Skin of body (tissue), 1 donor: ENCODE measurements at regions not wholly inside any gene's neighbourhood (a gene's known extent, or its start where the extent isn't known, plus 50 kb on each side); places are given as distances from the start of the nearest gene placed in this dataset.
"Not testable (repeated sequence)": the region's sequence is repeated elsewhere in the genome, so short reads cannot be mapped to it uniquely, and the experiment has no call there.

Experiments
- DNase-seq: peaks from one replicate; lab custom pipeline; 2025; lab: John Stamatoyannopoulos, UW

DNA sequence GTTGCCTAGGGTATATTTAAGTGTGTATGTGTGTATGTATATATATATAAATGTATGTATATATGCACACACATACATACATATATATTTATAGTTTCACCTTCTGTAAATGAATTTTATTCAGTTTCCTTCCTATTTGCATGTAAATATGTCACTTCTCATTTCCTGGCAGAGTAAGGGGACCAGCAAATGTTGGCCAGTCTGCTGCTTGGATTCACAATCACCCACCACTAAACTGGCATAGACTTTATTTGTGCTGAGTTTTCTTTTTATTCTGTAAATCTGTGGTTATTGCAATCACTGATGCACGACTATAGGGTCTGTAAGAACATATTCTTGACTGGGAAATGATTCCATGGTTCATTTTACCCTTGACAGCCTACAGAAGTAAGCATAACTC lies 640.4 kb upstream of the FAM98A start:
- no peak for DNase-seq

DNA sequence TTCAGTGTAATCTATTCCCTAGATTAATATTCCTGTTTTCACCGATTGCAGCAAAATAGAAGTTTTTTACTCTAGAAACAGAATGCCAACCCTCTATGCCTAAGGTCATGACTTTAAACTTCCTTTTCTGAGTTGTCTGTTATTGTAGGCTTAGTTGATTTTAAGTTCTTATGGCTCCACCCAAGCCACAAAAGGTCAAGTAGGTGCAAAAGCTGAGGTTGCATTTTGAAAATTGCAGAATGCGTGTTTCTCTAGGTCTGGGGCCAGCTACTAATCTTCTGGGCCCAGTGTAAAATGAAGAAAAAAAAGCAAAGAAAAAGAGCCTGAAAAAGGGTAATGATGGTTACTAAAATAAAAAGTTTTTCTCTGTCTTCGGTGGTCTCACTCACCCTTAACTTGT lies 635.7 kb upstream of the FAM98A start:
- DNase-seq = no peak

GRCh38 chr2:34229998-34230397 lies 630.9 kb upstream of the FAM98A start:
- DNase-seq = no peak

GRCh38 chr2:34215174-34215573 lies 616.1 kb upstream of the FAM98A start:
- no peak for DNase-seq

- not testable (repeated sequence) for DNase-seq
Observed at GRCh38 chr2:34210382-34210781, 611.3 kb upstream of the FAM98A start.

GRCh38 chr2:34204560-34204959 lies 605.5 kb upstream of the FAM98A start:
- DNase-seq = no peak

GRCh38 chr2:34201099-34201498 lies 602.0 kb upstream of the FAM98A start:
- DNase-seq = no peak

GRCh38 chr2:34199971-34200370 lies 600.9 kb upstream of the FAM98A start:
- DNase-seq = no peak

DNA sequence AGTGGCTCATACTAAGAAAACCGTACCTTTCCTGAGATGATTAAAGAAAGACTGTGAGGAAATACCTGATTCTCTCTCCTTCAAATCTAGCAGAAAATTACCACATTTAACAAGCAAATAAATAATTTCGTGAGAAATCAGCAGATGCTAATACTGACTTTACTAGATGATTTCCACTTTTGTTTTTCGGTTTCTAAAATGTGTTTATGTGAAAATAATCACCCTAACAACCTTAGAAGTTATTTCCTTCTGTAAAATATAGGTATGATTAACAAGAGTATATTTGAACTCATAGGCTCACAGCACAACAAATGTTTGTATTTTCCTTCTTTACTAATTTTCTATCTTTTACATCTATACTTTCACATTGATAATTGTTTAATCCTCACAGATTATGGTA lies 594.1 kb upstream of the FAM98A start:
- no peak for DNase-seq

DNA sequence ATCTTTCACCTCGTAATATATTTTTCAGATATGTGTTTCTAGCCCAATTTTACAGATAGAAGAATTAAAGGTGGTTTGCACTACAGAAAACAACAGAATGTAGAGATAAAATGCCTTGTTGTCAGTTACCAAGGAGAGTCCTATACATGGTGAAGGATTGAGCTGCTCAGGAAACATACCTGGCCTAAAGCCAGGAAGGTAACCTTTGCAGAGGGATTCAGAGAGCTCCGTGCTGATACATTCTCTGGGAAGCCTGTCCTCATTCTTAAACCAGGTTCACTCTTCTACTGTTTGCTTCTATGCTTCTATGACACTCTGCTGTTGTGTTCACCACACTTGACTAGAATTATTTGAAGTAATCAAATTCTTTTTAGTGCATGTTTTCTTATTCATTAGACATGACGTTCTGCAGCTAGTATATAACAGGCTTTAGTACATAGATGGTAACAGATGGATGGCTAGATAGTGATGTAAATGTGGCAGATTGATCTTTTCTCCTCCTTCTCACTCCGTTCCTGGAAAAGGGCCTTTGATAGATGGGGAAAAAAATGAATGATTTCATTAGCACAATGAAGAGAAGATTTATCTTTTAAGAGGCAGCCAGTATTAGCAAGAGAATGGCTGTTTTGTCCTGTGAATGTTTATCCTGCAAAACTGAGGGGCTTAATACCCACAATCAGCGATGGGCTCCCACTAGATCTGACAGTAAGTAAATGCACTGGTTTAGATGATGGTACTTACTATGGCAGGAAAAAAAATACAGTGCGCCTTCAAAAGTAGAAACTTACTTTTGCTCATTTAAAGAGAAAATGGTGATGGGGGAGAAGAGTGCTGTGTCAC lies 589.6 kb upstream of the FAM98A start:
- DNase-seq = no peak

- no peak for DNase-seq
Observed at GRCh38 chr2:34179511-34179910, 580.4 kb upstream of the FAM98A start.

GRCh38 chr2:34178482-34178881 lies 579.4 kb upstream of the FAM98A start:
- DNase-seq = no peak

DNA sequence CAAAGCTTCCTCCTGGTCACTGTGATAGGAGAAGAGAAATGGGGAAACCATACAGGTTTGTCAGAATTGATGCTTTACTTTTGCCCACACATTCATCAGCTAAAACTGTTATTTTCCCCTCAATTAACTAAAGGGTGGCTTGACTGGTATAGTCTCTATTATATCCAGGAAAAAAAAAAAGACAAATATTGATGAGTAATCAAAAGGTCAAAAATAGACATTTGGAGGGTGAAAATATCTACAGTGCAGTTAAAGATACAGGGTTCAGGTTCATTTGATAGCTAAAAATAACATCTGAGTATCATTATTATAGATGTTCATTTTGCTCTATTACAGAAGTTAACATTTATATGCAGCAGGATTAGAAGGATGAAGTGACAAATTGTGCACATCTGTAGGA lies 577.6 kb upstream of the FAM98A start:
- no peak for DNase-seq

DNA sequence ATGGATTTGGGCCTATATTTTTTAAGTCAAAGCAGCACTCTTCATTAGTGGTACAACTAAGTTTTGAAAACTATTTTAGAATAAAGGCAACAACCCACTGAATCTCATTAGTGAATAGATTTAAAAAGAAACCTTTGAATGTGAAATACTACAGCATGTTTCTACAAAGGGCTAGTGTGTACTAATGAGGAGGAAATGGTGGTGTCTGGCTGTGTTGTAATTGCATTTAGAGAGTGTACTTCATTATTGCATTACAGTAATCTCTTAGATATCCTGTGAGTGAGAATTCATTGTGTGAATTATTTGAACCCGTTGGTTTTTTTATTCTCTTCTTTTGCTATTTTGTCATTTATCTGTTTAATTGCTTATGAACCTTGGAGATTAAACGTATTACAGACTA lies 575.4 kb upstream of the FAM98A start:
- no peak for DNase-seq

- DNase-seq = no peak
Observed at GRCh38 chr2:34162231-34162630, 563.1 kb upstream of the FAM98A start.

DNA sequence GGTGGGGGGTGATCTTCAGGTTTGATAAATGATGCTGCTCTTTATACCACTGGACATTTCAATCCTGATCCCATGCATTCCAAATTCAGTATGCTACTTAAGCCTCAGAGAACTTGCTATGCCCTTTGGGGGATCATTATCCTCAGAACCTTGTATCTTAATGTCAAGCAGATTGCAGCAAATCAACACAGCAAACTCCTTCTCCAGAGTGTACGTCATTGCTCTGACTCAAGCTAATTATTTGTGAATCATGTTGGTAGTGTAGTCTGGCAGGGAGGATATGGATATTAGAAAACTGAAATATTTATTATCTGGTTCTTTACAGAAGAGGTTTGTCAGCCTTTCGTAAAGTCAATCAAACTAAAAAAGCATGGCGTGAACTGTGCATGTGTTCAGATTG lies 562.5 kb upstream of the FAM98A start:
- no peak for DNase-seq

DNA sequence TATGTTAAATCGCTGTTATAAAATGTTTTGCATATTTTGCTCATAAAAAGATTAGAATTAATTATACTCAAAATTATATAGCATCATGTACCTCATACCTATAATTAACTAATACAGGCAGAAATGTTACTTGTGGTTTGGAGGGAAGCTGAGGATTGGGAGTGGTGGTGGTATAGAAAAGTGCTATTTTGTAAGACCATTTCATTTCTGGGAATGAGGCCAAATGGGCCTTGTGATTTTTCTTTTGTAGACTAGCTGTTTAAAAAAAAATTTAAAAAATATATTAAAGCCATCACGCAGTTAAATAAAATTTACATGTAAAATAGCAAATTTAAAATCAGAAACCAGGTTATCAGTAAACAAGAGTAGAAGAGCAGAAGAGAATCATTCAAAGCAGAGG lies 560.8 kb upstream of the FAM98A start:
- DNase-seq = no peak

- no peak for DNase-seq
Observed at GRCh38 chr2:34153484-34153883, 554.4 kb upstream of the FAM98A start.

DNA sequence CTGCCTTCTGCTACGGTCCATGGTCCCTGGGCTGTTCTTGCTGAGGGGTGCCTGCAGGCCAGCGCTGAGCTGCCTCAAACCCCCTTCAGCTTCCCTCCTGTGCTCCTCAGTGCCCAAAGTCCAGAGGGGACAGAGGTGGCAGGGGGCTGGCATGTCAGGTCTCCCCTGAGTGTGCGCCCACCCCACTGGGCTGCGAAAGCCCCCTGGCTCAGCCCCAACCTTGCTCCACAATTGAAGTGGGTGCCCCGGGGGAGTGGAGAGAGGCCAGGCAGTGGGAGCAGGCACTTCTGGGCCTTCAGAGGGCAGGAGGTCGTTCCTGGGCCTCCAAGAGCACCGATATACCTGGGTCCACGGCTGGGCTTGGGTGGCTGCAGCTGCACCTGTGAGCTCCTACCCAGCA lies 548.7 kb upstream of the FAM98A start:
- DNase-seq = no peak

- DNase-seq = no peak
Observed at GRCh38 chr2:34143149-34143548, 544.0 kb upstream of the FAM98A start.

DNA sequence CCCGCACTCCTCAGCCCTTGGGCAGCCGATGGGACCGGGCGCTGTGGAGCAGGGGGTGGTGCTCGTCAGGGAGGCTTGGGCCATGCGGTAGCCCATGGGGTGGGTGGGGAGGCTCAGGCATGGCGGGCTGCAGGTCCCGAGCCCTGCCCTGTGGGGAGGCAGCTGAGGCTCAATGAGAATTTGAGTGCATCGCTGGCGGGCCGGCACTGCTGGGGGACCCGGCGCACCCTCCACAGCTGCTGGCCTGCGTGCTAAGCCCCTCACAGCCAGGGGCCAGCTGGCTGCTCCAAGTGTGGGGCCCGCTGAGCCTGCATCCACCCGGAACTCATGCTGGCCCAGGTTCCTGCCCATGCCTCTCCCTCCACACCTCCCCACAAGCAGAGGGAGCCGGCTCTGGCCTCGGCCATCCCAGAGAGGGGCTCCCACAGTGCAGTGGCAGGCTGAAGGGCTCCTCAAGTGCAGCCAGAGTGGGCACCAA lies 543.5 kb upstream of the FAM98A start:
- not testable (repeated sequence) for DNase-seq

GRCh38 chr2:34133065-34133464 lies 534.0 kb upstream of the FAM98A start:
- not testable (repeated sequence) for DNase-seq

DNA sequence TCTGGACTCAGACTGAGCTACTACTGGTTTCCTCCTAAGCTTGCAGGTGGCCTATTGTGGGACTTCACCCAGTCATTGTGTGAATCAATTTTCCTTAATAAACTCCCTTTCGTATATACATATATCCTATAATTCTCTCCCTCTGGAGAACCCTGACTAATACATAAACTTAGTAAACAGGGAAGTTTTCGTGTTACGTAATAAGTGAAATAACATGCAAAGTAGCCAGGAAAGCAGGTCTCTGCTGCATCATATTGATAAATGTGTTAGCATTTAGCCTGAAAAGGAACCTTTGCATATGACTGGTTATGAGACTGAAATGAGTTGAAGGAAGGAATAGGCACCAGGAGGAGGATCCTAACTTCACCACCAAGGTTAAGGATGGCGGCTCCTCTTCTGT lies 527.2 kb upstream of the FAM98A start:
- no peak for DNase-seq
